NCI-H226 (cell line): ENCODE measurements at regions not wholly inside any gene's neighbourhood (a gene's known extent, or its start where the extent isn't known, plus 50 kb on each side); places are given as distances from the start of the nearest gene placed in this dataset.

Experiments used
- DNase-seq: peaks from one replicate; pipeline ENCODE4 v3.0.0-alpha.2; 2015

GRCh38 chr3:124381575-124382333 is 348.5 kb upstream of the UMPS start:
- no peak for DNase-seq

- no peak for DNase-seq
These were observed 347.2 kb upstream of the UMPS start for GRCh38 chr3:124383051-124383450.

GRCh38 chr3:124383846-124384466 is 346.3 kb upstream of the UMPS start:
- DNase-seq, result no peak

GRCh38 chr3:124384527-124384926 is 345.7 kb upstream of the UMPS start:
- no peak for DNase-seq

GRCh38 chr3:124385996-124386395 is 344.3 kb upstream of the UMPS start:
- DNase-seq, result no peak

- no peak for DNase-seq
These were observed 343.2 kb upstream of the UMPS start for GRCh38 chr3:124386996-124387595.

GRCh38 chr3:124391774-124392173 is 338.5 kb upstream of the UMPS start:
- no peak for DNase-seq

- no peak for DNase-seq
These were observed 336.9 kb upstream of the UMPS start for GRCh38 chr3:124393340-124393739.

GRCh38 chr3:124395162-124395561 is 335.1 kb upstream of the UMPS start:
- DNase-seq, result peak; percentile 45

- peak; percentile 24 for DNase-seq
These were observed 334.5 kb upstream of the UMPS start for GRCh38 chr3:124395584-124396338.

- DNase-seq, result peak; percentile 23
These were observed 333.8 kb upstream of the UMPS start for GRCh38 chr3:124396339-124396950.

- no peak for DNase-seq
These were observed 333.2 kb upstream of the UMPS start for GRCh38 chr3:124397088-124397487.

GRCh38 chr3:124398594-124398993 is 331.7 kb upstream of the UMPS start:
- DNase-seq, result no peak

GRCh38 chr3:124401843-124402242 is 328.4 kb upstream of the UMPS start:
- peak; percentile 79 for DNase-seq

GRCh38 chr3:124402791-124403190 is 327.5 kb upstream of the UMPS start:
- no peak for DNase-seq

- no peak for DNase-seq
These were observed 325.6 kb upstream of the UMPS start for GRCh38 chr3:124404621-124405020.

GRCh38 chr3:124407260-124407659 is 323.0 kb upstream of the UMPS start:
- no peak for DNase-seq

GRCh38 chr3:124409650-124410275 is 320.5 kb upstream of the UMPS start:
- peak; percentile 78 for DNase-seq

- DNase-seq, result peak; percentile 35
These were observed 319.8 kb upstream of the UMPS start for GRCh38 chr3:124410471-124410870.

- no peak for DNase-seq
These were observed 318.5 kb upstream of the UMPS start for GRCh38 chr3:124411728-124412127.

GRCh38 chr3:124412644-124413043 is 317.6 kb upstream of the UMPS start:
- no peak for DNase-seq

- DNase-seq, result no peak
These were observed 316.9 kb upstream of the UMPS start for GRCh38 chr3:124413393-124413792.
